ENCODE measurements at regions not wholly inside any gene's neighbourhood (a gene's known extent, or its start where the extent isn't known, plus 50 kb on each side); places are given as distances from the start of the nearest gene placed in this dataset.

- intact Hi-C loops (cut with DNase I), result no loop called here
- Histone ChIP-seq H3K4me1 (no peaks in the 10 kb centered on the region), H3K36me3 (no peaks in the 10 kb centered on the region), H3K27ac (no peak overlapping the region), H3K9me3 (no peaks in the 10 kb centered on the region), H3K4me3 (no peak overlapping the region), H3K9ac (ENCODE audit: low read depth in 2 of 2, low read length in 2 of 2) (no peak overlapping the region), H3K27me3 (no peaks in the 10 kb centered on the region)
- TF ChIP-seq CTCF (IDR thresholded peaks at IDR 0.05), result no peak
- DNase-seq, result no peak
These were observed 219.9 kb upstream of the IRS2 start for GRCh38 chr13:110006304-110006703.

- no peak for DNase-seq
- no peaks in the 10 kb centered on the region for H3K36me3 ChIP-seq
- no peak overlapping the region for H3K27ac ChIP-seq
- no peak overlapping the region for H3K9ac ChIP-seq (ENCODE audit: low read depth in 2 of 2, low read length in 2 of 2)
- TF ChIP-seq CTCF (IDR thresholded peaks at IDR 0.05), result no peak
- H3K27me3 ChIP-seq, result no peaks in the 10 kb centered on the region
- no peaks in the 10 kb centered on the region for H3K4me1 ChIP-seq
- no peaks in the 10 kb centered on the region for H3K9me3 ChIP-seq
- H3K4me3 ChIP-seq, result no peak overlapping the region
- intact Hi-C loops (cut with DNase I), result no loop called here
These were observed 219.2 kb upstream of the IRS2 start for GRCh38 chr13:110005563-110005962.

GRCh38 chr13:110004814-110005213 is 218.4 kb upstream of the IRS2 start:
- no peak for DNase-seq
- no peak for TF ChIP-seq CTCF (IDR thresholded peaks at IDR 0.05)
- Histone ChIP-seq H3K36me3 (no peaks in the 10 kb centered on the region), H3K9me3 (no peaks in the 10 kb centered on the region), H3K27ac (no peak overlapping the region), H3K9ac (ENCODE audit: low read depth in 2 of 2, low read length in 2 of 2) (no peak overlapping the region), H3K27me3 (no peaks in the 10 kb centered on the region), H3K4me1 (no peaks in the 10 kb centered on the region), H3K4me3 (no peak overlapping the region)
- intact Hi-C loops (cut with DNase I), result no loop called here

- H3K9ac ChIP-seq (ENCODE audit: low read depth in 2 of 2, low read length in 2 of 2), result no peak overlapping the region
- intact Hi-C loops (cut with DNase I), result no loop called here
- no peaks in the 10 kb centered on the region for H3K27me3 ChIP-seq
- H3K9me3 ChIP-seq, result no peaks in the 10 kb centered on the region
- H3K4me1 ChIP-seq, result no peaks in the 10 kb centered on the region
- no peak for DNase-seq
- no peak overlapping the region for H3K4me3 ChIP-seq
- no peaks in the 10 kb centered on the region for H3K36me3 ChIP-seq
- H3K27ac ChIP-seq, result no peak overlapping the region
- no peak for TF ChIP-seq CTCF (IDR thresholded peaks at IDR 0.05)
These were observed 215.4 kb upstream of the IRS2 start for GRCh38 chr13:110001670-110002275.

GRCh38 chr13:110000534-110001345 is 214.4 kb upstream of the IRS2 start:
- Histone ChIP-seq H3K36me3 (no peaks in the 10 kb centered on the region), H3K4me3 (no peak overlapping the region), H3K27ac (no peak overlapping the region), H3K27me3 (no peaks in the 10 kb centered on the region), H3K4me1 (no peaks in the 10 kb centered on the region), H3K9me3 (no peaks in the 10 kb centered on the region), H3K9ac (ENCODE audit: low read depth in 2 of 2, low read length in 2 of 2) (no peak overlapping the region)
- intact Hi-C loops (cut with DNase I), result no loop called here
- TF ChIP-seq CTCF (IDR thresholded peaks at IDR 0.05), result no peak
- DNase-seq, result no peak
